HG02623 (cell line): ENCODE measurements at regions not wholly inside any gene's neighbourhood (a gene's known extent, or its start where the extent isn't known, plus 50 kb on each side); places are given as distances from the start of the nearest gene placed in this dataset.

Source experiments
- ATAC-seq: cut with Tn5 transposase; IDR thresholded peaks from one replicate; pipeline ENCODE4 v1.9.1; 2021; ENCODE audit warnings: moderate library complexity; ENCODE audit not compliant: unreplicated experiment

DNA sequence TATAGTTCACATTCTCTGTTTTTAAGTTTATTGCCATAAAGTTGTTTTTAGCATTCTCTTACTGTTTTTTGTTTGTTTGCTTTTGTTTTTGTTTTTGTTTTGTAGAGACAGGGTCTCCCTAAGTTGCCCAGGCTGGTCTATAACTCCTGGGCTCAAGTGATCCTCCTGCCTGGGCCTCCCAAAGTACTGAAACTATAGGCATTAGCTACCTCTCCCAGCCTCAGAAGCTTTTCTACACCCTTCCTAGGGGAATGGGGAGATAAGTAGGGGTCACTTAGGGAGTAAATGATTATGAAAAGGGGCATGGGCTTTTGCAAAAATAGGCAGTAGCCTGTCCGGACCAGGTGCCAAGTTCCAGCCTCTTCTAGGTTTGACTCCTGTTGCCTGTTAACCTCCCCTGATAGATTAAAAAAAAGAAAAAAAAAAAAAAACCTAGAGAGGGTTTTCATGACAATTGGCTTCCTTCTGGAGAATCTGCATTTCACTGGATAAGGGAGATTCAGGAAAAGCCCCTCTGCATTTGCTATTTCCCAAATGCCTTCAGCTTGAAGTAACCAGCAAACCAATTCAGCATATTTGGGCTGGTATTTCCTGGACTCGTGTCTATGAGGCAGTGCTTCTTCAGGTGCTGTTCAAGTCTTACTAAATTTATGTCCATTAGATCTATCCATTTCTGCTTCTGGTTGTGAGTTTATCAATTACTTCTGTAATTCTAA is 216.8 kb downstream of the TM9SF2 start:
- no peak for ATAC-seq

- ATAC-seq, result no peak
Measured at GRCh38 chr13:99709134-99709533, 207.9 kb downstream of the TM9SF2 start.

- ATAC-seq, result no peak
Measured at GRCh38 chr13:99704390-99704789, 203.1 kb downstream of the TM9SF2 start.

- ATAC-seq, result no peak
Measured at GRCh38 chr13:99703908-99704307, 202.6 kb downstream of the TM9SF2 start.

DNA sequence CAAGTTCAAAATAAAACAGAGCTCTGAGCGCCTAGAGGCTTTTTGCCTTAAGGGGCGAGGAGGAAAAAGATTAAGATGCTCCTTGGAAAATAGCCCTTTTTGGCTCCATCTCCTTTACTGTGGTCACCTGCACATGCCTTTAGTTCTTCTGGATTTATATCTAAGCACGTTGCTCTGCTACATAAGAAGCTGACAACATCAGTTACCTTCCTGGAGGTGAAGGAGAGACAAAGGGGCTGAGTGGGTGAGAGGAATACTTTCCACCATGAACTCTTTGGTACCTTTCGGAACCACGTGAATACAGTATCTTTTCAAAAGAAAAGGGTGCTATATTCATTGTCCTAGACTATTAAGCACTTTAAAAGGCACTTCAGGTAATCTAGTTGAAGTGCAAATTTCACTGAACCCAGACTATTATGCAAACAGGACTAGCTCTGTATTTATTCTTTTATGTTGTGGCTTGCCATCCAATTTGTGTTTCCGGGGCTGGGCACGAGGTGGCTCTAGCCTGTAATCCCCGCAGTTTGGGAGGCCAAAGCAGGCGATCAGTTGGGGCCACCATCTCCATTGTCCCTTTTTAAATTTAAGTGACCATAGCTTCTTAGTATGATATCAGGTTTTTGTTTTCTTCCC is 201.5 kb downstream of the TM9SF2 start:
- ATAC-seq, result no peak

GRCh38 chr13:99700468-99700867 is 199.2 kb downstream of the TM9SF2 start:
- no peak for ATAC-seq

GRCh38 chr13:99698816-99699099 is 197.5 kb downstream of the TM9SF2 start:
- ATAC-seq, result no peak

DNA sequence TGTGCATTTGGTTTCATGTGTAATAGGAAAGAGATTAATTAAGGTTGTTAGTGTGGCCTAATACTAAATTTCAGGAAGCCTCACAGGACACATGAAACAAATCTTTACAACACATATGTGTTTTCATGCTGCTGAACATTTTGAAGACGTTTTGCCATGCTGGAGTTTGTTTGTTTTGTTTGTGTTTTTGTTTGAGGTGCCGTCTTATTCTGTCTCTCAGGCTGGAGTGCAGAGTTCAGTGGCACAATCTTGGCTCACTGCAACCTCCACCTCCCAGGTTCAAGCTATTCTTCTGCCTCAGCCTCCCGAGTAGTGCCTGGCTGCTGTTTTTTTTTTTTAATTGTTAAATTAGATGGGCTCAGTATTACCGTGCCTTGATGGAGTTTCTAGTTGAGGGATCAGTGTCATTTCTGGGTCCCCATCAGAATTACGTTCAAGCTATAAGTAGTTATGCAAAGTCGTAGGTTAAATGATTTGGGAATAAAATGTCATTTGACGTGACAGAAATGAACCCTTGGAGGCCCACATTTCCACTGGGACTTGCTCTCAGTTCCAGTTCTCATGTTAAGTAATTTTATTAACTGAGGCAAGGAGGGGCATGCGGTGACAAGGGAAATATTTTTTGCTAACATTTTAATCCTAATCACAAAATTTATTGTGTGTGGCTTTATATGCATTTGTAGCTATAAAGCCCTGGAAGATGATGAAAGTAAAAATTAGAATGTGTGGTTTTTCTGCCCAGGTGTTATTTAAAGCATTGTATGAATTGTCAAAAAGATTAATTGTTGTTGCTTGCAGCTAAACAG is 196.9 kb downstream of the TM9SF2 start:
- no peak for ATAC-seq

GRCh38 chr13:99695857-99696256 is 194.6 kb downstream of the TM9SF2 start:
- no peak for ATAC-seq

DNA sequence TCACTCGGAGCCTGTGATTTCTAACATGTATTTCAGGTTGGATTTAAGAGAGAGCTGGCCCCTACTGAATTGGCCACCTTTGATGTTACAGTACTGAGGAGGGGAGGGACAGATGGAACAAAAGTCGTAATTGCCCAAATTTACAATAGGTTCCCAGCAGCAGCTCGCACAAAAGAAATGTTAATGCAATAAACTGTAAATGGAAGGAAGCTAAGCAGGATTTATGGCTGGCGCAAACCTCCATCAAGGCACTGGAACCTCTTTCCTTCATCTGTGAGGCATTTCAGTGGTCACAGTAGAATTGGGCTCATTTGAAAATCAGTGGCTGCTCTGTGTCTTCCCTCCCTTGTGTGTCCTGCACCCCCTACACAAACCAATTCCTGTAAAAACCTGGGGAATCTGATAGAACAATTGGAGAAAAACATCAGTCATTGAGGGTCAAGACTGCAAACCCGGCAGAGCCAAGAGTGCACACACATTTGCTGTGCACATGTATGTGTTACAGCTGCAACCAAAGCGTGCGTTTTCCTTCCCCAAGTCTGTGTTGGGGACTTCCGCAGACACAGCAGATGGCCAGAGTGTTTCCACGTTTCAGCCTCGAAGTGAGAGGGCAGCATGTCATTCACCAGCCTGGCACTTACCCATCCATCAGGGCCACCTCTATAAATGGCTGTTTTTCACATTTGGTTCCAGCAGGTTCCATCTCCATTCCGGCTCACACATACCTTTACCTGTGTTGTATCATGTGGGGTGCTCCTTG is 192.8 kb downstream of the TM9SF2 start:
- no peak for ATAC-seq

DNA sequence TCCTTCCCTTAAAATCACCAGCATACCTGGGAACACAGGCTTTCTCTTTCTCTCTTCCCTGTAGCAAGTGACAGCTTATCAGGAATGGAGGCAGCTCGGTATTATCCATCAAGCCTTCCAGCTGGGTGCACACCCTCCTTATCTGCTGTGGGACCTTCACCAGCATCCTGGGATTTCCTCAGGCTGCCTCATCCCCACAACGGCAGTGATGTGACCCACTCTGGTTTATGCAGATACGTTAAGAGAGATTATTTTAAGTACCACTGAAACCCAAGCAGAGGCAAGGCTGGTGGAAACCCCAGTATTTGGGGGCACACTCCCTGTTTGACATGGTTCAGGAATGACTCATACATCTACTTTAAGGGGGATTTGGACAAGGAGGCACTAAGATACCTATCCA is 192.1 kb downstream of the TM9SF2 start:
- no peak for ATAC-seq

DNA sequence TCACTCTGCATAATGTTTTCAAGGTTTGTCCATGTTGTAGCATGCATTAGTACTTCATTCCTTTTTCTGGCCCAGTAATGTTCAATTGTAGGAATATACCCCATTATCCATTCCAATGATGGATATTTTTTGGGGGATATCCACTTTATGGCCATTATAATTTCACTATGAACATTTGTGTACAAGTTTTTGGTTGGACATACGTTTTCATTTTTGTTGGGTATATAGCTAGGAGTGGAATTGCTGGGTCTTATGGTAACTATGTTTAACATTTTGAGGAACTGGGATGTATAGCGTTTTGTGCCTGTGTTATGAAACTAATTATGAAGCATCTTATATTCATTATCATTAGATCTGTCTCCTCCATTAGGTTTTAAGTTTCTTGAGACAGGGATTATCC is 191.6 kb downstream of the TM9SF2 start:
- ATAC-seq, result no peak

DNA sequence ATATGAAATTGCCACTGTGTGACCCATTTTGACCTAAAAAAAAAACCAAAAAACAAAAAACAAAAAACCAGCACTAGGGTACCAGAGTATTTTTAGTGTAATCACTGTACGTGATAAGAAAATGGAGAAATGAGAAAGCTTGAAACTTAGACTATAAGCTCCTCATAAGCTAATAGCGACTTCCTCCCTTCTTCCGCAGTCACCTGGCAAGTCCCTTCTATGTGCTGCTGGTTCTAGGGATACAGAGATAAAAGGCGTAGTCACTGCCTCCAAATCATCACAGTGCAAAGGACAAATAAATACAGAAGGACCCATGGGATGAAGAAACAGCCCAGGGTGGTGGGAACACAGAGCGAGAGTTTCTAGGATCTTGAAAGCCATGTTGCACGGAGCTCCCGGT is 190.3 kb downstream of the TM9SF2 start:
- no peak for ATAC-seq

DNA sequence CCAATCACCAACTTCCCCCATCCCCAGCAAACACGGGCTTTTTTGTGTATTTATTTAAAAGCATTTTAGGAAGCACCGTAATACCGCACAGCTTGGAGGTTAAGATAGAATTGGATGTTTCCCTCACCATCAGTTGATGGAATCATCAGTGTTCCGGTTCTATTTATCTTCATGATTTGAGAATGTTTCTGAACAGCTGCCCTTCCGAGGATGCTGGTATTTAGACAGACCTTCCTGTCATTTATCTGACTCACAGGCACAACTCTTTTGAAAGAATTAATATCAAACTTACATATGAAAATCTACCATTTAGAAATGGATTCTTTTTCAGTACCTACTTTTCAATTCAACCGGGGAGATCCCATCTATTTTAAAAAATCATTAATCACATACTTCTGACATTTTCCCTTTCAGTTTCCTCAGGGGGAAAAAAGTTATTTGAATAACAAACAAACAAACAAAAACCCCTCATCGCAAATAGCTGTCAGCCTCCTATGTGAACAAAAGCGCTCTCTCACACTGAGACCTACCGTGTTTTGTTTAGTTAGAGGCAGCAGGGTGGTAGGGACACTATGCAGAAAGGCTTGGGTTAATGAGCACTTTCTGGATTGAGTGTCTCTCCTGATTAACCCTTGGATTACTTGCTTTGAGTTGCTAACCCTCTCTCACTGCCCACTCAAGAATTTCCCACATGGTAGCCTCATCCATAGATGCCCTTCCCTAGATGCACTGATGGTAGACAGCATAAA is 189.3 kb downstream of the TM9SF2 start:
- ATAC-seq, result no peak

- no peak for ATAC-seq
Measured at GRCh38 chr13:99689955-99690354, 188.7 kb downstream of the TM9SF2 start.

DNA sequence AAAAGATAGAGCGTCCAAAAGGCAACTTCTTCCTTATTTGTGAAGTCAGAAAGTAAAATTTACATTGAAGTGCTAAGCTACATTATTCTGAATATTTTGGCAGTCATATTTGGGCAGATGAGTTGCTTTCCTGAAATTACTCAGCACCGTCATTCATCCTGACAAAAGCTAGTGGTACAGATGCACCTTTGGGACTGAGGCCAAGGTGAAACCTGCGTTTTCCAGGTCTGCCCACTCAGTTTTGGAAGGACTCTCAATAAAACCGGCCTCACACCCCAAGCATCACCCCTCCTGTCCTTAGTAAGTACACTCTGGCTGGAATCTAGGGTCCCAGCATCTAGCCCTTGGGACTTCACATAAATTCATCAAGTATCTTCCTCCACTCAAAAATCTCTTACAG is 187.5 kb downstream of the TM9SF2 start:
- ATAC-seq, result no peak

DNA sequence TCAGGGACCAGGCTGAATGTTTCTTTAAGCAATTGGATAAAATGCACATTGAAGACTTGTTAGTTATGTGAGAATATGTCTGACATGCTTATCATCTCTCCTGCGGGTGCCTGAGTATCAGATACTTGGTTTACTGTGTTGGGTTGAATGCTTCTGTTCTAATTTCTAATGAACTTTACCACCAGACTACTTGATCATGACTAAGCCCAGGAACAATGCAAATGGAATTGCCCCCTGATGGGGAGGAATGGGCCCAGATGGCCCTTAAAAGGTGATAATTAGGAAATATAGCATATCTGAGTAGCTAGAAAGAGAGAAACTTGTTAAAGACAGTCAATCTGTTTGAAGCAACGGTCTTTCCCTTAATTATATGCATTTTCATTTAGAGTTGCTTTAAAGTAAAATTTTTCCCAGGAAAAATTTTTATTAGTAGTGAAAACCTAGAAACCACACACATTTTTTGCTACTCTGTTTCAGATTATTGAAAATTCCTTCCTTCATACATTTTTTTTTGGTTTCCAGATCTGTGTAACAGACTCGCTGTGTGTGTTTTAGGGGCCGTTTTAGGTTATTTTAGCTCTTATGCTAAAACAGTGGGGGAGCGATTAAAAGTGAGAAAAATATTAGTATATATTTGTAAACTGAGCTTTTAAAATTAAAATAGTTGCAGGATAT is 186.6 kb downstream of the TM9SF2 start:
- no peak for ATAC-seq

DNA sequence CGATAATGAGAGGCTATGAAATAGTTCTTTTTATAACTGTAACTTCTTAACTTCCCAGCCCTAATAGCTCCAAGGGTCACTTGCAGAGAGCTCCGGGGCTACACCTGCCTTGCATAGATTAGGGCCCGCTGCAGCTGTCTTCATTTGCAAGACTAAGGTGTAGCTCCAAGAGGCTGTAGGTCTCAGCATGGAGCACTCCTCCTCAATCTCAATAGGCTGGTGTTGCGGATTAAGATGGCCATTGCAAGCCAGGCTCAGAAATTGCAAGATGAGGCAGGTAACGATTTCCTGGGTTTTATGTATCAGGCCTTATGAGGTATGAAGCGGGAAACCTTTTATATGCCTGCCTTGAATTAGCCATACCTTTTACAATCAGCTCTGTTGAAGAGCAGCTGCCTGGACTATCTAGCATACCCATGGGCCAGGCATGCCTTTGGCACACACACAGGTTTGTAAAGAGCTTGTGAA is 185.7 kb downstream of the TM9SF2 start:
- ATAC-seq, result no peak

- no peak for ATAC-seq
Measured at GRCh38 chr13:99686157-99686572, 184.9 kb downstream of the TM9SF2 start.

- no peak for ATAC-seq
Measured at GRCh38 chr13:99681695-99682094, 180.4 kb downstream of the TM9SF2 start.
